ENCODE measurements at regions not wholly inside any gene's neighbourhood (a gene's known extent, or its start where the extent isn't known, plus 50 kb on each side); places are given as distances from the start of the nearest gene placed in this dataset.
"Not testable (repeated sequence)": the region's sequence is repeated elsewhere in the genome, so short reads cannot be mapped to it uniquely, and the experiment has no call there.

GRCh38 chr6:113055061-113055460, 707.9 kb downstream of the RFPL4B start:
- 57 to 77% (median 58%) methylated on average over 3 of the region's 3 CpGs for WGBS, 3 donors
- no peak overlapping the region for H3K27ac ChIP-seq (ENCODE audit: low read depth, low read length)

- no peak overlapping the region for H3K27ac ChIP-seq (ENCODE audit: low read depth, low read length)
- 0% methylated on average over 1 of the region's 1 CpG for WGBS, 3 donors
Observed at GRCh38 chr6:113055998-113056397, 708.9 kb downstream of the RFPL4B start.

GRCh38 chr6:113057567-113058053, 710.5 kb downstream of the RFPL4B start:
- 48 to 73% (median 62%) methylated on average over 1 of the region's 1 CpG for WGBS, 3 donors
- H3K27ac ChIP-seq (ENCODE audit: low read depth, low read length) = no peak overlapping the region

GRCh38 chr6:113060664-113061063, 713.5 kb downstream of the RFPL4B start:
- WGBS, 3 donors = 63 to 79% (median 74%) methylated on average over 2 of the region's 2 CpGs

GRCh38 chr6:113065611-113066010, 718.5 kb downstream of the RFPL4B start:
- no peak overlapping the region for H3K27ac ChIP-seq (ENCODE audit: low read depth, low read length)
- 22 to 55% (median 40%) methylated on average over 2 of the region's 2 CpGs for WGBS, 3 donors

More at GRCh38 chr6:113060664-113061063, 713.5 kb downstream of the RFPL4B start:
- H3K27ac ChIP-seq (ENCODE audit: low read depth, low read length) = no peak overlapping the region

- no peak overlapping the region for H3K27ac ChIP-seq (ENCODE audit: low read depth, low read length)
- 87 to 91% (median 90%) methylated on average over 3 of the region's 3 CpGs for WGBS, 3 donors
Observed at GRCh38 chr6:113067612-113068275, 720.6 kb downstream of the RFPL4B start.

GRCh38 chr6:113068570-113068969, 721.4 kb downstream of the RFPL4B start:
- 66 to 70% (median 69%) methylated on average over 2 of the region's 2 CpGs for WGBS, 3 donors
- H3K27ac ChIP-seq (ENCODE audit: low read depth, low read length) = no peak overlapping the region

- H3K27ac ChIP-seq (ENCODE audit: low read depth, low read length) = not testable (repeated sequence)
- WGBS, 3 donors = 91 to 96% (median 95%) methylated on average over 3 of the region's 3 CpGs
Observed at GRCh38 chr6:113070681-113071080, 723.6 kb downstream of the RFPL4B start.

GRCh38 chr6:113073611-113074191, 726.6 kb downstream of the RFPL4B start:
- no peak overlapping the region for H3K27ac ChIP-seq (ENCODE audit: low read depth, low read length)
- WGBS, 3 donors = 32 to 68% (median 61%) methylated on average over 1 of the region's 1 CpG

GRCh38 chr6:113076116-113076515, 729.0 kb downstream of the RFPL4B start:
- 56 to 66% (median 63%) methylated on average over 3 of the region's 3 CpGs for WGBS, 3 donors
- H3K27ac ChIP-seq (ENCODE audit: low read depth, low read length) = no peak overlapping the region

GRCh38 chr6:113076816-113077215, 729.7 kb downstream of the RFPL4B start:
- H3K27ac ChIP-seq (ENCODE audit: low read depth, low read length) = no peak overlapping the region
- 52 to 65% (median 58%) methylated on average over 1 of the region's 1 CpG for WGBS, 3 donors

GRCh38 chr6:113077794-113078193, 730.7 kb downstream of the RFPL4B start:
- WGBS, 3 donors = 84 to 100% (median 97%) methylated on average over 2 of the region's 2 CpGs
- no peak overlapping the region for H3K27ac ChIP-seq (ENCODE audit: low read depth, low read length)

GRCh38 chr6:113078791-113079190, 731.7 kb downstream of the RFPL4B start:
- WGBS, 3 donors = 53 to 75% (median 61%) methylated on average over 4 of the region's 4 CpGs
- no peak overlapping the region for H3K27ac ChIP-seq (ENCODE audit: low read depth, low read length)

- H3K27ac ChIP-seq (ENCODE audit: low read depth, low read length) = no peak overlapping the region
- WGBS, 3 donors = 34 to 41% (median 36%) methylated on average over 3 of the region's 3 CpGs
Observed at GRCh38 chr6:113082745-113083144, 735.6 kb downstream of the RFPL4B start.

GRCh38 chr6:113083947-113084346, 736.8 kb downstream of the RFPL4B start:
- H3K27ac ChIP-seq (ENCODE audit: low read depth, low read length) = no peak overlapping the region
- 91 to 96% (median 95%) methylated on average over 3 of the region's 3 CpGs for WGBS, 3 donors

GRCh38 chr6:113089056-113089455, 741.9 kb downstream of the RFPL4B start:
- WGBS, 3 donors = 84 to 90% (median 86%) methylated on average over 8 of the region's 8 CpGs
- no peak overlapping the region for H3K27ac ChIP-seq (ENCODE audit: low read depth, low read length)

GRCh38 chr6:113092795-113093194, 745.7 kb downstream of the RFPL4B start:
- no peak overlapping the region for H3K27ac ChIP-seq (ENCODE audit: low read depth, low read length)
- WGBS, 3 donors = 93 to 94% (median 93%) methylated on average over 3 of the region's 3 CpGs

GRCh38 chr6:113094779-113095178, 747.6 kb downstream of the RFPL4B start:
- 44 to 65% (median 54%) methylated on average over 3 of the region's 3 CpGs for WGBS, 3 donors
- no peak overlapping the region for H3K27ac ChIP-seq (ENCODE audit: low read depth, low read length)

- WGBS, 3 donors = 59 to 81% (median 63%) methylated on average over 2 of the region's 2 CpGs
- no peak overlapping the region for H3K27ac ChIP-seq (ENCODE audit: low read depth, low read length)
Observed at GRCh38 chr6:113095841-113096240, 748.7 kb downstream of the RFPL4B start.

- 39 to 79% (median 45%) methylated on average over 4 of the region's 4 CpGs for WGBS, 3 donors
- H3K27ac ChIP-seq (ENCODE audit: low read depth, low read length) = no peak overlapping the region
Observed at GRCh38 chr6:113102761-113103160, 754.4 kb upstream of the MARCKS start.

Data from adipose tissue (tissue), 3 donors.